ENCODE measurements at regions not wholly inside any gene's neighbourhood (a gene's known extent, or its start where the extent isn't known, plus 50 kb on each side); places are given as distances from the start of the nearest gene placed in this dataset.
A peak's percentile ranks its signal among the peaks of the same experiment; 100 is the strongest.

- no peak for DNase-seq (ENCODE audit: low read depth, low spot score)
- H3K27me3 Mint-ChIP-seq (ENCODE audit: low read depth), result no peaks in the 10 kb centered on the region
- TF ChIP-seq, protein P1, sequence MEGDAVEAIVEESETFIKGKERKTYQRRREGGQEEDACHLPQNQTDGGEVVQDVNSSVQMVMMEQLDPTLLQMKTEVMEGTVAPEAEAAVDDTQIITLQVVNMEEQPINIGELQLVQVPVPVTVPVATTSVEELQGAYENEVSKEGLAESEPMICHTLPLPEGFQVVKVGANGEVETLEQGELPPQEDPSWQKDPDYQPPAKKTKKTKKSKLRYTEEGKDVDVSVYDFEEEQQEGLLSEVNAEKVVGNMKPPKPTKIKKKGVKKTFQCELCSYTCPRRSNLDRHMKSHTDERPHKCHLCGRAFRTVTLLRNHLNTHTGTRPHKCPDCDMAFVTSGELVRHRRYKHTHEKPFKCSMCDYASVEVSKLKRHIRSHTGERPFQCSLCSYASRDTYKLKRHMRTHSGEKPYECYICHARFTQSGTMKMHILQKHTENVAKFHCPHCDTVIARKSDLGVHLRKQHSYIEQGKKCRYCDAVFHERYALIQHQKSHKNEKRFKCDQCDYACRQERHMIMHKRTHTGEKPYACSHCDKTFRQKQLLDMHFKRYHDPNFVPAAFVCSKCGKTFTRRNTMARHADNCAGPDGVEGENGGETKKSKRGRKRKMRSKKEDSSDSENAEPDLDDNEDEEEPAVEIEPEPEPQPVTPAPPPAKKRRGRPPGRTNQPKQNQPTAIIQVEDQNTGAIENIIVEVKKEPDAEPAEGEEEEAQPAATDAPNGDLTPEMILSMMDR (conservative IDR thresholded peaks at IDR 0.05), result no peak
- no peak overlapping the region for H3K4me3 Mint-ChIP-seq
- no peaks in the 10 kb centered on the region for H3K36me3 Mint-ChIP-seq (ENCODE audit: low read depth)
- no peaks in the 10 kb centered on the region for H3K9me3 Mint-ChIP-seq
- H3K4me1 Mint-ChIP-seq, result peaks cover 8% of the 10 kb centered on the region
- H3K27ac Mint-ChIP-seq (ENCODE audit: unreplicated experiment), result no peak overlapping the region
Measured at GRCh38 chr5:145350513-145350912, 484.6 kb downstream of the PRELID2 start.

DNA sequence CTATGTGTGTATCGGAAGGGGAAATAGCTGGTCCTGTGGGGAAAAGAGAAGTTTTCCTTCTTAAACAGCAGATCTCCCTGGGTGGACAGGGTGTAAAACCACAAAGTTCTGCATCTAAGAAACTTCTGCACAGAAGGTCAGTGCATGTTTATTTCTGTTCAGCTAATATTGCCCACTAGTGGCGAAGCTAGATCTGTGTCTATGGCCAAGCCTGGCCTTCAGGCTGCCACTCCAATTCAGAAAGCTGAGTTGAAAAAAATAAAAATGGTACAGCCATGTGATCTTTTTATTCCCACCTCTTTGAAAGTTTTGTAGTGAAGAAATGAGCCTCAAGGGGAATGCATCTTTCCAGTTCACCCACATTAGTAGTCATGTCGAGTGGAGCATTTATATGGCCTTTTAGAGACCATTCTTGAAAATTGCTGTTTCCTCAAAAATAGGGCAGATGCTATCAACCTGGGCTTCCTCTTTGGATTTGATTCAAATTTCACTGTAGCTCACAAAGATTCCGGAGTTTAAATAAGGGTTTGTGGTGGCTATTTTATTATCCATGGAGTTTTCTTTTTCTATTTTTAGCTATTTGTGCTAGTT is 488.0 kb downstream of the PRELID2 start:
- Mint-ChIP-seq H3K27ac (ENCODE audit: unreplicated experiment) (no peak overlapping the region), H3K27me3 (ENCODE audit: low read depth) (no peaks in the 10 kb centered on the region), H3K4me3 (no peak overlapping the region), H3K36me3 (ENCODE audit: low read depth) (no peaks in the 10 kb centered on the region), H3K4me1 (peaks cover 8% of the 10 kb centered on the region), H3K9me3 (peaks cover 3% of the 10 kb centered on the region)
- TF ChIP-seq, protein P1 (conservative IDR thresholded peaks at IDR 0.05), result peak; percentile 71
- peak; percentile 13 for DNase-seq (ENCODE audit: low read depth, low spot score)

- no peaks in the 10 kb centered on the region for H3K27me3 Mint-ChIP-seq (ENCODE audit: low read depth)
- H3K9me3 Mint-ChIP-seq, result peaks cover 6% of the 10 kb centered on the region
- no peak overlapping the region for H3K4me3 Mint-ChIP-seq
- H3K36me3 Mint-ChIP-seq (ENCODE audit: low read depth), result no peaks in the 10 kb centered on the region
- H3K27ac Mint-ChIP-seq (ENCODE audit: unreplicated experiment), result no peak overlapping the region
- no peak for DNase-seq (ENCODE audit: low read depth, low spot score)
- TF ChIP-seq, protein P1 (conservative IDR thresholded peaks at IDR 0.05), result no peak
- H3K4me1 Mint-ChIP-seq, result peaks cover 8% of the 10 kb centered on the region
Measured at GRCh38 chr5:145345511-145346287, 489.4 kb downstream of the PRELID2 start.

DNA sequence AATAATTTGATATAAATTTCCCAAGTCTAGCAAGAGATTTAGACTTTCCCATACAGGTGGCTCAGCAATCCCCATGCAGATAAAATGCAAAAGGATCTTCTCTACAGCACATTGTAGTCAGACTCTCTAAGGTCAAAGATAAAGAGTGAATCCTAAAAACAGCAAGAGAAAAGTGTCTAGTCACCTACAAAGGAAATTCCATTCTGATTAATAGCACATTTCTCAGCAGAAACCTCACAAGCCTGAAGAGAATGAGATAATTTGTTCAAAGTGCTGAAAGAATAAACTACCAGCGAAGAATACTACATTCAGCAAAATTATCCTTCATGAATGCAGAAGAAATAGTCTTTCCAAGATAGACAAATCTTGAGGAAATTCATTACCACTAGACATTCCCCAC is 493.3 kb downstream of the PRELID2 start:
- Mint-ChIP-seq H3K9me3 (peaks cover 7% of the 10 kb centered on the region), H3K4me3 (no peak overlapping the region), H3K27ac (ENCODE audit: unreplicated experiment) (no peak overlapping the region), H3K4me1 (peaks cover 4% of the 10 kb centered on the region), H3K36me3 (ENCODE audit: low read depth) (no peaks in the 10 kb centered on the region), H3K27me3 (ENCODE audit: low read depth) (no peaks in the 10 kb centered on the region)
- no peak for DNase-seq (ENCODE audit: low read depth, low spot score)
- TF ChIP-seq, protein P1 (conservative IDR thresholded peaks at IDR 0.05), result no peak

GRCh38 chr5:145340099-145340498 is 495.0 kb downstream of the PRELID2 start:
- peaks cover 7% of the 10 kb centered on the region for H3K9me3 Mint-ChIP-seq
- H3K4me3 Mint-ChIP-seq, result no peak overlapping the region
- TF ChIP-seq, protein P1 (conservative IDR thresholded peaks at IDR 0.05), result no peak
- no peak for DNase-seq (ENCODE audit: low read depth, low spot score)
- H3K27me3 Mint-ChIP-seq (ENCODE audit: low read depth), result no peaks in the 10 kb centered on the region
- no peaks in the 10 kb centered on the region for H3K4me1 Mint-ChIP-seq
- H3K27ac Mint-ChIP-seq (ENCODE audit: unreplicated experiment), result no peak overlapping the region
- H3K36me3 Mint-ChIP-seq (ENCODE audit: low read depth), result peaks cover 3% of the 10 kb centered on the region
